Fibroblast of lung (primary cell): ENCODE measurements at regions not wholly inside any gene's neighbourhood (a gene's known extent, or its start where the extent isn't known, plus 50 kb on each side); places are given as distances from the start of the nearest gene placed in this dataset.
A peak's percentile ranks its signal among the peaks of the same experiment; 100 is the strongest.

Source experiments
- DNase-seq, 2 donors: peaks; one replicate each; pipeline versions ENCODE4 v3.0.0 to v3.0.0-alpha.2; 2010; ENCODE audit warnings: low read depth in 2 of 2
- H2AFZ ChIP-seq: 2 replicates; pipeline ENCODE4 v1.5.1; 2012; ENCODE audit warnings: low read length, control low read depth, inconsistent platforms
- H3K27ac ChIP-seq: 2 replicates; pipeline ENCODE4 v1.5.1; 2011; ENCODE audit warnings: low read length, control low read depth; ENCODE audit not compliant: insufficient read depth
- H3K27me3 ChIP-seq: 2 replicates; pipeline ENCODE4 v1.5.1; 2011; ENCODE audit warnings: mild to moderate bottlenecking, low read length; ENCODE audit not compliant: control insufficient read depth, insufficient read depth
- H3K36me3 ChIP-seq: 2 replicates; pipeline ENCODE4 v1.5.1; 2011; ENCODE audit warnings: low read length; ENCODE audit not compliant: control insufficient read depth, insufficient read depth
- H3K4me1 ChIP-seq: 2 replicates; pipeline ENCODE4 v1.5.1; 2011; ENCODE audit warnings: low read length; ENCODE audit not compliant: control insufficient read depth, insufficient read depth; ENCODE audit errors: extremely low read depth
- H3K4me2 ChIP-seq: 2 replicates; pipeline ENCODE4 v1.5.1; 2011; ENCODE audit warnings: low read length, control low read depth; ENCODE audit not compliant: insufficient read depth; ENCODE audit errors: extremely low read depth
- H3K4me3 ChIP-seq, 4 experiments: fragments of 200-600 bp in 1 of 4; sonication (generic) in 1 of 4; replicated peaks in 1 of 4; 2 replicates each; pipeline ENCODE4 v1.5.1; 2011 to 2016; ENCODE audit warnings: low read length in 4 of 4, low read depth in 3 of 4, mild to moderate bottlenecking in 3 of 4, control low read depth in 2 of 4, inconsistent platforms in 1 of 4, mixed read lengths in 1 of 4; ENCODE audit not compliant: insufficient read depth in 1 of 4; ENCODE audit errors: control extremely low read depth in 1 of 4
- H3K79me2 ChIP-seq: 2 replicates; pipeline ENCODE4 v1.5.1; 2012; ENCODE audit warnings: mild to moderate bottlenecking, low read length, inconsistent platforms; ENCODE audit not compliant: control insufficient read depth, insufficient read depth
- H3K9ac ChIP-seq: 2 replicates; pipeline ENCODE4 v1.5.1; 2011; ENCODE audit warnings: mild to moderate bottlenecking, low read length, control low read depth; ENCODE audit not compliant: insufficient read depth
- H3K9me3 ChIP-seq: 2 replicates; pipeline ENCODE4 v1.5.1; 2012; ENCODE audit warnings: low read depth, low read length; ENCODE audit not compliant: control insufficient read depth, insufficient read depth
- H4K20me1 ChIP-seq: 2 replicates; pipeline ENCODE4 v1.5.1; 2011; ENCODE audit warnings: low read length; ENCODE audit not compliant: control insufficient read depth, insufficient read depth; ENCODE audit errors: extremely low read depth
- EZH2 ChIP-seq: IDR thresholded peaks from 2 replicates; pipeline ENCODE4 v1.5.1; 2012; ENCODE audit warnings: low read length, control low read depth, mild to moderate bottlenecking; ENCODE audit errors: missing control alignments
- TF ChIP-seq, protein P1 (sequence below), 2 donors: IDR thresholded peaks in 1 of 2; conservative IDR thresholded peaks in 1 of 2; 1 replicate in 1 of 2; 2 replicates in 1 of 2; pipeline ENCODE4 v1.5.1; 2011 to 2012; ENCODE audit warnings: low read length in 2 of 2, control low read depth in 1 of 2, inconsistent platforms in 1 of 2, low read depth in 1 of 2, mild to moderate bottlenecking in 1 of 2

DNA sequence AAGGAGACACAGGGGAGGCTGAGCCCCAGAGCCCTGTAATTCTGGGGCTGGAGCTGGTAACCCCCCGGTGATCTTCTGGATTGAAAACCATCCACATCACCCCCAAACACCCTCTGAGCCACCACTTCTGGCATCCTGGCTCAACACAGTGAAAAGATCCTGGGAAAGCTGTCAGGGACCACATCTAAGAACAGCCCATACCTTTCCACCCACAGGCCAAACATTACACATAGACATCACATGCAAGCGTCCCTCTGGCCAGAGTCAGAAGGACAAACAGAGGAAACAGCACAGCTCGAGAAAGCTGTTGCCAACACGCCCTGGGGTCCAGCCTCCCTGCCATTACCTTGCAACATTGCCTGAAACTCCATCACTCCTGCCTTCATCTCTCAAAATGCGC is 469.5 kb downstream of the SOX6 start:
- Histone ChIP-seq H3K27me3 (peaks cover 2% of the 10 kb centered on the region), H3K9me3 (no peaks in the 10 kb centered on the region), H3K9ac (no peak overlapping the region), H3K36me3 (no peaks in the 10 kb centered on the region), H3K27ac (no peak overlapping the region), H2AFZ (no peak overlapping the region), H3K79me2 (no peaks in the 10 kb centered on the region), H3K4me2 (no peak overlapping the region), H3K4me1 (no peaks in the 10 kb centered on the region), H4K20me1 (no peaks in the 10 kb centered on the region), H3K4me3 (no peak overlapping the region)
- TF ChIP-seq EZH2, result no peak
- TF ChIP-seq, protein P1, sequence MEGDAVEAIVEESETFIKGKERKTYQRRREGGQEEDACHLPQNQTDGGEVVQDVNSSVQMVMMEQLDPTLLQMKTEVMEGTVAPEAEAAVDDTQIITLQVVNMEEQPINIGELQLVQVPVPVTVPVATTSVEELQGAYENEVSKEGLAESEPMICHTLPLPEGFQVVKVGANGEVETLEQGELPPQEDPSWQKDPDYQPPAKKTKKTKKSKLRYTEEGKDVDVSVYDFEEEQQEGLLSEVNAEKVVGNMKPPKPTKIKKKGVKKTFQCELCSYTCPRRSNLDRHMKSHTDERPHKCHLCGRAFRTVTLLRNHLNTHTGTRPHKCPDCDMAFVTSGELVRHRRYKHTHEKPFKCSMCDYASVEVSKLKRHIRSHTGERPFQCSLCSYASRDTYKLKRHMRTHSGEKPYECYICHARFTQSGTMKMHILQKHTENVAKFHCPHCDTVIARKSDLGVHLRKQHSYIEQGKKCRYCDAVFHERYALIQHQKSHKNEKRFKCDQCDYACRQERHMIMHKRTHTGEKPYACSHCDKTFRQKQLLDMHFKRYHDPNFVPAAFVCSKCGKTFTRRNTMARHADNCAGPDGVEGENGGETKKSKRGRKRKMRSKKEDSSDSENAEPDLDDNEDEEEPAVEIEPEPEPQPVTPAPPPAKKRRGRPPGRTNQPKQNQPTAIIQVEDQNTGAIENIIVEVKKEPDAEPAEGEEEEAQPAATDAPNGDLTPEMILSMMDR (conservative IDR thresholded peaks at IDR 0.05 in 1 of 2, IDR thresholded peaks at IDR 0.05 in 1 of 2; ENCODE audit: low read depth in 1 of 2, low read length in 2 of 2), result no peak
- peak in 1 of 2 donors; percentile 79 for DNase-seq

DNA sequence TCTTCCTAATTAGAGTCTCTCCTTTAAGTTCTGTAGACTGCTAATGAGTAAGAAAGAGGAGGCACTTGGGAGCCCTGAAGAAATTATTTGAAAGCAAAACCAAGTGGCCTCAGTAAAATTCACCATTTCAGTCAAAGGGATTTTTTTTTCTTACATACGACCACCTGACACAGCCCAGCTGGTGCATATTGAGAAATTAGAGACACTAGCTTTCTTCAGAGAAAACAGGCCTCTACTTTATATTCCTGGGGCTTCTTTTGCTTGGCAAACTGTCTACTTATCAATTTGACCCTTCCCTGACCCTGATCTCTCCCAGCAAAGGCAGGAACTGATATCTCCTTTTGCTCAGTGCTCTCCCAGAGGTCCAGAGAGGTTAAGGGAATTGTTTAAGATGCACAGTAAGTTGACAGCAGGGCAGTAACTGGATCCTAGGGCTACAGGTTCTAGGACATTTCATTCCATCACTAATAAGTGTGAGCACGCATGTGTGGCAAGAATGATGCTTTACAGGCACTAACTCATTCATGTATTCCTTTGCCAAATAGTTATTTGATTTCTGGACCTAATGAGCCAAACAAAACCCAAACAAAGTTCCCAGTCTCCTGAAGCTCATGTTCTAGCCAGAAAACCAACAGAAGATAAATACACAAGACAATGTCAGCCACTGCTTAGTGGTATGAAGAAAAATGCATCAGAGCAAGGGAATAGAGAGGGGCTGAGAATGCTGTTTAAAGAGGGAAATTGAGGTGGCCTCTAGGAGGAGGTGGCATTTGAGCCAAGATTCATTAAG is 467.6 kb downstream of the SOX6 start:
- Histone ChIP-seq H3K4me1 (no peaks in the 10 kb centered on the region), H3K9me3 (no peaks in the 10 kb centered on the region), H3K4me2 (no peak overlapping the region), H3K36me3 (no peaks in the 10 kb centered on the region), H3K9ac (no peak overlapping the region), H3K4me3 (no peak overlapping the region), H3K27me3 (no peaks in the 10 kb centered on the region), H4K20me1 (no peaks in the 10 kb centered on the region), H3K27ac (no peak overlapping the region), H2AFZ (no peak overlapping the region), H3K79me2 (no peaks in the 10 kb centered on the region)
- TF ChIP-seq, protein P1 (conservative IDR thresholded peaks at IDR 0.05 in 1 of 2, IDR thresholded peaks at IDR 0.05 in 1 of 2; ENCODE audit: low read depth in 1 of 2, low read length in 2 of 2), result no peak
- TF ChIP-seq EZH2, result no peak
- DNase-seq, result peak in 1 of 2 donors; percentile 54

DNA sequence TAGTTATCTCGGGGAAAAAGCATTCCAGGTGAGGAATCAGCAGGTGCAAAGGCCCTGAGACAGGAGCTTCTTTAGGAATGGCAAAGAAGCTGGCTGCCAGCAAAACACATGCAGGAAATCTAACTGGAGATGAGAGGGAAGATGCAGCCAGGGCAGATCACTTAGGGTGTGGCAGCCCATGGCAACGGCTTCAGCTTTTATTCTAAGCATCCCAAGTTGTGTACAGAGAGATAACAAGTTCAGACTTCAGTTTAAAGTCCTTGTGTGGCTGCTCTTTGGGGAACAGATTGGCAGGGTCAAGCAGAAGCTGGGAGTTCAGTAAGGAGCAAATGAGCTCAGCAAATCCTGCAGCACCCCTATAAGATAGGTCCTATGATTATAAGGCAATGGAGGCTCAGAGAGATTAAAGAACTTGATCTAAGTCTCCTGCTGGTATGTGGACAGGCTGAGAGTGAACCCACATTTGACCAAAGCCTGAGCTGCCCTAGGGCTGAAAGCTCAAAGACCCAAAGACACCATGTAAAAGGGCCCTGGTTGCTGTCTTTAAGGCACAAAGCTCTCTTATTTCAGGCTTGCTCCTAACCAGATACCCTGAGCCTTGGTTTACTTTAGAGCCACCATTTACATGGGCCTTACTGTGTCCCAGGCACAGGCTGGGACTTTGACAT is 466.8 kb downstream of the SOX6 start:
- TF ChIP-seq, protein P1 (conservative IDR thresholded peaks at IDR 0.05 in 1 of 2, IDR thresholded peaks at IDR 0.05 in 1 of 2; ENCODE audit: low read depth in 1 of 2, low read length in 2 of 2), result no peak
- no peak for TF ChIP-seq EZH2
- Histone ChIP-seq H4K20me1 (no peaks in the 10 kb centered on the region), H3K27ac (no peak overlapping the region), H3K9me3 (no peaks in the 10 kb centered on the region), H3K79me2 (no peaks in the 10 kb centered on the region), H3K36me3 (no peaks in the 10 kb centered on the region), H3K4me1 (no peaks in the 10 kb centered on the region), H3K4me2 (no peak overlapping the region), H3K9ac (no peak overlapping the region), H2AFZ (no peak overlapping the region), H3K27me3 (no peaks in the 10 kb centered on the region), H3K4me3 (no peak overlapping the region)
- DNase-seq, result no peak
